Fibroblast of mammary gland (primary cell): ENCODE measurements at regions not wholly inside any gene's neighbourhood (a gene's known extent, or its start where the extent isn't known, plus 50 kb on each side); places are given as distances from the start of the nearest gene placed in this dataset.
"Not testable (repeated sequence)": the region's sequence is repeated elsewhere in the genome, so short reads cannot be mapped to it uniquely, and the experiment has no call there.

ENCODE experiments used
- DNase-seq: peaks from one replicate; pipeline ENCODE4 v3.0.0-alpha.2; 2010; ENCODE audit warnings: low read depth
- H3K4me3 ChIP-seq: 2 replicates; pipeline ENCODE4 v1.5.1; 2011; ENCODE audit warnings: low read depth, mild to moderate bottlenecking, low read length, moderate library complexity; ENCODE audit not compliant: control insufficient read depth
- TF ChIP-seq, protein P1 (sequence below): conservative IDR thresholded peaks from 2 replicates; pipeline ENCODE4 v1.5.1; 2011; ENCODE audit warnings: low read depth, low read length, inconsistent platforms; ENCODE audit not compliant: control insufficient read depth, insufficient read depth

DNA sequence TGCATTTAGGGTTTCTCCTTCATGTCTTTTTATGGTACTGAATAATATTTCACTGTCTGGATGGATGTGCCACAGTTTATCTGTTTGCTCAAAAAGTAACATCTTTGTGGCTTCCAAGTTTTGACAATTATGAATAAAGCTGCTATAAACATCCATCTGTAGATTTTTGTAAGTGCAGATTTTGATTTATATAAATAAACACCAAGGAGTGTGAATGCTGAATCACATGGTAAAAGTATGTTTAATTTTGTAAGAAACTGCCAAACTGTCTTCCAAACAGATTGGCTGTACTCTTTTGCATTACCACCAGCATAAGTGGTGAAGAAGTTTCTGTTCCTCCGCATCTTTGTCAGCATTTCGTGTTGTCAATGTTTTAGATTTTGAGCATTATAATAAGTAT lies 158.7 kb upstream of the GIMD1 start:
- no peak for DNase-seq
- no peak overlapping the region for H3K4me3 ChIP-seq
- TF ChIP-seq, protein P1, sequence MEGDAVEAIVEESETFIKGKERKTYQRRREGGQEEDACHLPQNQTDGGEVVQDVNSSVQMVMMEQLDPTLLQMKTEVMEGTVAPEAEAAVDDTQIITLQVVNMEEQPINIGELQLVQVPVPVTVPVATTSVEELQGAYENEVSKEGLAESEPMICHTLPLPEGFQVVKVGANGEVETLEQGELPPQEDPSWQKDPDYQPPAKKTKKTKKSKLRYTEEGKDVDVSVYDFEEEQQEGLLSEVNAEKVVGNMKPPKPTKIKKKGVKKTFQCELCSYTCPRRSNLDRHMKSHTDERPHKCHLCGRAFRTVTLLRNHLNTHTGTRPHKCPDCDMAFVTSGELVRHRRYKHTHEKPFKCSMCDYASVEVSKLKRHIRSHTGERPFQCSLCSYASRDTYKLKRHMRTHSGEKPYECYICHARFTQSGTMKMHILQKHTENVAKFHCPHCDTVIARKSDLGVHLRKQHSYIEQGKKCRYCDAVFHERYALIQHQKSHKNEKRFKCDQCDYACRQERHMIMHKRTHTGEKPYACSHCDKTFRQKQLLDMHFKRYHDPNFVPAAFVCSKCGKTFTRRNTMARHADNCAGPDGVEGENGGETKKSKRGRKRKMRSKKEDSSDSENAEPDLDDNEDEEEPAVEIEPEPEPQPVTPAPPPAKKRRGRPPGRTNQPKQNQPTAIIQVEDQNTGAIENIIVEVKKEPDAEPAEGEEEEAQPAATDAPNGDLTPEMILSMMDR, result no peak

DNA sequence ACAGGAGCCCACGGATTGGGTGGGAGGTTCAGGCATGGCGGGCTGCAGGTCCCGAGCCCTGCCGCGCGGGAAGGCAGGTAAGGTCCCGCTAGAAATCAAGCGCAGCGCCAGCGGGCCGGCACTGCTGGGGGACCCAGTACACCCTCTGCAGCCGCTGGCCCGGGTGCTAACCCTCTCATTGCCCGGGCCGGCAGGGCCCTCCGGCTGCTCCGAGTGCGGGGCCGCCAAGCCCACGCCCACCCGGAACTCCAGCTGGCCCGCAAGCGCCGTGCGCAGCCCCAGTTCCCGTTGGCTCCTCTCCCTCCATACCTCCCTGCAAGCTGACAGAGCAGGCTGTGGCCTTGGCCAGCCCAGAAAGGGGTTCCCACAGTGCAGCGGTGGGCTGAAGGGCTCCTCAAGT lies 156.8 kb upstream of the GIMD1 start:
- not testable (repeated sequence) for DNase-seq, H3K4me3 ChIP-seq

DNA sequence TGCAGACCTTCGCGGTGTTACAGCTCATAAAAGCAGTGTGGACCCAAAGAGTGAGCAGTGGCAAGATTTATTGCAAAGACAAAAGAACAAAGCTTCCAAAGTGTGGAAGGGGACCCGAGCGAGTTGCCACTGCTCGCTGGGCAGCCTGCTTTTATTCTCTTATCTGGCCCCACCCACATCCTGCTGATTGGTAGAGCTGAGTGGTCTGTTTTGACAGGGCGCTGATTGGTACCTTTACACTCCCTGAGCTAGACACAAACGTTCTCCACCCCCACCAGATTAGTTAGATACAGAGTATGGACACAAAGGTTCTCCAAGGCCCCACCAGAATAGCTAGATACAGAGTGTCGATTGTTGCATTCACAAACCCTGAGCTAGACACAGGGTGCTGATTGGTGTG lies 156.2 kb upstream of the GIMD1 start:
- not testable (repeated sequence) for H3K4me3 ChIP-seq, DNase-seq

DNA sequence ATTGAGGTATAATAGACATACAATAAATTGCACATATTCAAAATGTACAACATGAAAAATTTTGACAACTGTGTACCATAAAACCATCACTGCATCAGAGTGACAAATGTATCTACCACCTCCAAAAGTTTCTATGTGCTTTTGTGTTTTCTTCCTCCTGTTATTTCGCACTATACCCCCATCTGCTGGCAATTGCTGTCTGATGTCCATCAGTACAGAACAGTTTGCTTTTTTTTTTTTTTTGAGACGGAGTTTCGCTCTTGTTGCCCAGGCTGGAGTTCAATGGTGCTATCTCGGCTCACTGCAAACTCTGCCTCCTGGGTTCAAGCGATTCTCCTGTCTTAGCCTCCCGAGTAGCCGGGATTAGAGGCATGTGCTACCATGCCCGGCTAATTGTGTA lies 154.3 kb upstream of the GIMD1 start:
- H3K4me3 ChIP-seq, result no peak overlapping the region
- TF ChIP-seq, protein P1, result peak; percentile 18
- peak; percentile 14 for DNase-seq

DNA sequence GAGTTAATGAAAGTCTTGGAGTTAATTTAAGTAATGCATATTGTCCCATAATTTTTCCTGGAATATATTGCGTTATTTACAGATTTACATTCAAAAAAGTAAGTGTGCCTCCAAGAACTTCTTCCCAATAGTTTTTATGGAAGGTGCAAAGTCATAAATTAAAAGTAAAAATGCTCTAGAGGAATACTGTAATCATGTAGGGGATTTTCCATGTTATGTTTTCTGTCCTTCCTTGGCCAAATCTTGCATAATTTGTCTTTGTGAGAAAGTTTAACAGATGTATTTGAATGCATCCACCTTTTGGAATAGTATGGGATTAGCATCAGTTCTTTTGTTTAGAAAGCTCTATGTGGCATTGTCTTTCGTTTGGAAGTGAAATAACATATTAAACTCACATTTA lies 144.1 kb upstream of the GIMD1 start:
- TF ChIP-seq, protein P1, result no peak
- DNase-seq, result no peak

DNA sequence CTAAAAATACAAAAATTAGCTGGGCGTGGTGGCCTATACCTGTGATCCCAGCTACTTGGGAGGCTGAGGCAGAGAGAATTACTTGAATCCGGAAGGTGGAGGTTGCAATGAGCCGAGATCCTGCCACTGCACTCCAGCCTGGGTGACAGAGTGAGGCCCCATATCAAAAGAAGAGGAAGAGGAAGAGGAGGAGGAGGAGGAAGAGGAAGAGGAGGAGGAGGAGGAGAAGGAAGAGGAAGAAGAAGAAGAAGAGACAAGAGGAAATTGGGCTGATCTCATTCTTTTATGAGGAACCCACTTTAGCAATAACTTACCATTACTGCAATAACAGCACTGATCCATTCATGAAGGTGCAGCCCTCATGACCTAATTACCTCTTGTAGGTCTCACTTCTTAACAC lies 138.9 kb upstream of the GIMD1 start:
- TF ChIP-seq, protein P1, result no peak
- H3K4me3 ChIP-seq, result no peak overlapping the region
- no peak for DNase-seq

More for the DNA sequence above, 144.1 kb upstream of the GIMD1 start:
- H3K4me3 ChIP-seq, result no peak overlapping the region

DNA sequence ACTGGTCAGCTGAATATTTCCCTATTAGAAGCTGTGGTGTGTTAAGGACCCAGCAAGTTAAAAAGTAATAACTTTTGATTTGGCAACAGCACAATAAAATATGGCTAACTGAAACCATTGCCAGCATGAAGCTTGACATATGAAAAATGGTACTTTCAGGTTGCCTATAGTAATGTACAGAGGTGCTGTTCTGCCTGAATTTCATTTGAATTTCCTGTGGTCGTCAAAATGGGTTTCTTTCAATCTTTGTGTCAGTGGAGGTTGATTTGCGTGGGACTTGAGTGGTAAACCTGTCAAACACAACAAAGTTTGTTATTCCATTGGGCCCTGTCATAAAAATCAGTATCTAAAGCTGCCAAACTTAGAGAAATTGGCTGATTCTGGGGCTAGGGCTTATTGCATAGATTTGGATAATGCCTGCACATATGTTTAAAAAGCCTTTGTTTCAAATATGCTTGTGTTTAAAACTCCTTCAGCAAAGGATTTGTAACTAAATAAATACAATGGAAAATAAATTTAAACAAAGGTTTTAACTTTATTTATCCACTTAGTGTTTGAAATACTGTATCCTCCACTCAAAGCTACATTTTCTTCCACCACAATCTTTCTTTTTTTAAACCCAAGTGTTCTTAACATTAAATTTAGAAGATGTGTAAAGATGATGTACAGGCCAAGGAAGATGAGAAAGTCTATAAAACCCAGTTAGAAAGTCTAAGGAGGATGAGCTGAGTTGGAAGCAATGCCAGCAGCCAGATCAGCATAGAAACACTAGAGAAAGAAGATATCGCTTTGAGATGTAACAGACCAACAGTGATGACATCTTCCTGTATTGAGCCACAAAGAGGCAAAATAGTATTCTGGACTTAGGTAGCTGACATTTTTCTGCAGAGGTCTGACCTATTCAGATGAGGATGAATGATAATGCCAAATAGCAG lies 134.8 kb upstream of the GIMD1 start:
- H3K4me3 ChIP-seq, result no peak overlapping the region
- no peak for DNase-seq
- TF ChIP-seq, protein P1, result no peak
